ENCODE measurements at regions not wholly inside any gene's neighbourhood (a gene's known extent, or its start where the extent isn't known, plus 50 kb on each side); places are given as distances from the start of the nearest gene placed in this dataset.

GRCh38 chr7:25512061-25512687 is 283.9 kb upstream of the NPVF start:
- DNase-seq (ENCODE audit: low spot score) = no peak

- no peak for DNase-seq (ENCODE audit: low spot score)
These were observed 287.5 kb upstream of the NPVF start for GRCh38 chr7:25515633-25516275.

GRCh38 chr7:25517906-25518305 is 289.6 kb upstream of the NPVF start:
- DNase-seq (ENCODE audit: low spot score) = no peak

GRCh38 chr7:25520017-25520416 is 291.7 kb upstream of the NPVF start:
- DNase-seq (ENCODE audit: low spot score) = no peak

- DNase-seq (ENCODE audit: low spot score) = no peak
These were observed 292.2 kb upstream of the NPVF start for GRCh38 chr7:25520516-25520915.

GRCh38 chr7:25521236-25521635 is 292.9 kb upstream of the NPVF start:
- no peak for DNase-seq (ENCODE audit: low spot score)

GRCh38 chr7:25522727-25523126 is 294.4 kb upstream of the NPVF start:
- no peak for DNase-seq (ENCODE audit: low spot score)

GRCh38 chr7:25527665-25528170 is 299.4 kb upstream of the NPVF start:
- DNase-seq (ENCODE audit: low spot score) = no peak

- no peak for DNase-seq (ENCODE audit: low spot score)
These were observed 301.0 kb upstream of the NPVF start for GRCh38 chr7:25529320-25529719.

GRCh38 chr7:25536851-25537250 is 308.6 kb upstream of the NPVF start:
- no peak for DNase-seq (ENCODE audit: low spot score)

- no peak for DNase-seq (ENCODE audit: low spot score)
These were observed 309.5 kb upstream of the NPVF start for GRCh38 chr7:25537662-25538375.

GRCh38 chr7:25541094-25541821 is 313.0 kb upstream of the NPVF start:
- no peak for DNase-seq (ENCODE audit: low spot score)

- DNase-seq (ENCODE audit: low spot score) = no peak
These were observed 313.6 kb upstream of the NPVF start for GRCh38 chr7:25541877-25542276.

- DNase-seq (ENCODE audit: low spot score) = no peak
These were observed 314.9 kb upstream of the NPVF start for GRCh38 chr7:25543210-25543609.

GRCh38 chr7:25543798-25544197 is 315.5 kb upstream of the NPVF start:
- no peak for DNase-seq (ENCODE audit: low spot score)

GRCh38 chr7:25544254-25544653 is 316.0 kb upstream of the NPVF start:
- DNase-seq (ENCODE audit: low spot score) = no peak

- DNase-seq (ENCODE audit: low spot score) = no peak
These were observed 317.1 kb upstream of the NPVF start for GRCh38 chr7:25545124-25546008.

GRCh38 chr7:25546306-25546705 is 318.0 kb upstream of the NPVF start:
- DNase-seq (ENCODE audit: low spot score) = no peak

GRCh38 chr7:25549271-25549921 is 321.1 kb upstream of the NPVF start:
- DNase-seq (ENCODE audit: low spot score) = no peak

- no peak for DNase-seq (ENCODE audit: low spot score)
These were observed 321.9 kb upstream of the NPVF start for GRCh38 chr7:25550149-25550548.

GRCh38 chr7:25552998-25553397 is 324.7 kb upstream of the NPVF start:
- DNase-seq (ENCODE audit: low spot score) = no peak

All from D341Med (cell line).